Lung (tissue), 11 donors: ENCODE measurements at regions not wholly inside any gene's neighbourhood (a gene's known extent, or its start where the extent isn't known, plus 50 kb on each side); places are given as distances from the start of the nearest gene placed in this dataset.

Source experiments
- ATAC-seq: fragments of 200-7000 bp; cut with Tn5 transposase; one replicate; pipeline ENCODE4 v1.9.1; 2020; ENCODE audit warnings: moderate number of reproducible peaks; ENCODE audit not compliant: insufficient read depth, low FRiP score
- DNase-seq, 3 donors: peaks; one replicate each; pipeline ENCODE4 v3.0.0-alpha.2; 2013 to 2017
- H3K27ac ChIP-seq, 2 donors: one replicate each; pipeline ENCODE4 v1.5.1; 2013; ENCODE audit warnings: mild to moderate bottlenecking in 2 of 2, moderate library complexity in 2 of 2, control low read depth in 1 of 2, inconsistent platforms in 1 of 2, low read depth in 1 of 2, low read length in 1 of 2
- H3K27me3 ChIP-seq, 3 donors: one replicate each; pipeline ENCODE4 v1.5.1; 2013; ENCODE audit warnings: low read length in 2 of 3; ENCODE audit not compliant: control insufficient read depth in 3 of 3, insufficient read depth in 3 of 3
- H3K36me3 ChIP-seq, 4 donors: one replicate each; pipeline ENCODE4 v1.5.1; 2013; ENCODE audit warnings: low read length in 4 of 4, mild to moderate bottlenecking in 1 of 4, moderate library complexity in 1 of 4; ENCODE audit not compliant: control insufficient read depth in 4 of 4, insufficient read depth in 4 of 4
- H3K4me1 ChIP-seq, 5 donors: one replicate each; pipeline ENCODE4 v1.5.1; 2013; ENCODE audit warnings: low read length in 5 of 5, mild to moderate bottlenecking in 2 of 5, moderate library complexity in 1 of 5; ENCODE audit not compliant: control insufficient read depth in 5 of 5, insufficient read depth in 5 of 5
- H3K4me3 ChIP-seq: one replicate; pipeline ENCODE4 v1.5.1; 2013; ENCODE audit warnings: mild to moderate bottlenecking, control low read depth, moderate library complexity
- H3K9ac ChIP-seq, 2 donors: one replicate each; pipeline ENCODE4 v1.5.1; 2013; ENCODE audit warnings: low read length in 2 of 2, control low read depth in 1 of 2; ENCODE audit not compliant: insufficient read depth in 1 of 2
- H3K9me3 ChIP-seq, 4 donors: one replicate each; pipeline ENCODE4 v1.5.1; 2013; ENCODE audit warnings: low read length in 3 of 4, mild to moderate bottlenecking in 1 of 4, moderate library complexity in 1 of 4; ENCODE audit not compliant: control insufficient read depth in 4 of 4, insufficient read depth in 3 of 4
- CTCF ChIP-seq: IDR thresholded peaks from 2 replicates; pipeline ENCODE4 v1.5.1; 2012; ENCODE audit warnings: mild to moderate bottlenecking; ENCODE audit errors: control extremely low read depth, extremely low read depth
- WGBS, 2 donors: extraction: QIAGEN DNeasy Blood & Tissue Kit; methylation state at CpG; one replicate each; pipeline ENCODE4 v1.1.7; 2013; 5-methylcytosine and 5-hydroxymethylcytosine counted together
- donor health status: control.
- donor health status: control.
- donor health status: Bipolar disorder and iron deficiency.
- donor health status: healthy.
- donor health status: DM: yes; HTN: yes; CAD: no.

- Histone ChIP-seq H3K4me3 (no peak overlapping the region), H3K4me1 (peaks cover 0 to 15% (median 0%) of the 10 kb centered on the region in 5 donors), H3K36me3 (no peaks in the 10 kb centered on the region), H3K27ac (no peak overlapping the region), H3K27me3 (peaks cover 0 to 13% (median 2%) of the 10 kb centered on the region in 3 donors), H3K9me3 (no peaks in the 10 kb centered on the region), H3K9ac (no peak overlapping the region)
- TF ChIP-seq CTCF = no peak
- 82 to 89% methylated on average over 10 of the region's 10 CpGs for WGBS, 2 donors
- ATAC-seq = no peak
- DNase-seq = no peak
These were observed 1500.4 kb downstream of the TBC1D22A start for GRCh38 chr22:48262596-48263430.

DNA sequence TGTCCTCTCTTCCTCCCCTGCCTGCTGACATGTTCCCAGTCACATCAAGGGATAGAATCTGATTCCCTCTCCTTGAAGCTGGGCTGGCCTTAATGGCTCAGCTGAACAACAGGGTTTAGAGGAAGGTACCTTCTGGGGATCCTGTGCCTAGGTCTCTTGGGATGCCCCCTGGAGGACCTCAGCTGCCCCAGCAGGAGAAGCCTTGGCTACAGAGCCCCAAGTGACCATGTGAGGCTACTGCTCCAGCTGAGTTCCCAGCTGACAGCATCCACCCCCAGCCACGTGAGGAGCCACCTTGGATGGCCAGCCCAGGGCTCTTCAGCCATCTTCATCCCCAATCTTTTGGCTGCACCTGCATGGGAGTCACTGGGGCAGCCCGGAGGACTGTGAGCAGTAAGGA is 1499.3 kb downstream of the TBC1D22A start:
- H3K36me3 ChIP-seq = no peaks in the 10 kb centered on the region
- 88 to 97% methylated on average over 2 of the region's 2 CpGs for WGBS, 2 donors
- TF ChIP-seq CTCF = no peak

GRCh38 chr22:48261048-48261621 is 1498.7 kb downstream of the TBC1D22A start:
- ATAC-seq (no peak), DNase-seq (no peak)
- peaks cover 0 to 6% (median 2%) of the 10 kb centered on the region in 3 donors for H3K27me3 ChIP-seq
- no peak for TF ChIP-seq CTCF
- no peak overlapping the region for H3K9ac ChIP-seq
- peaks cover 0 to 4% (median 0%) of the 10 kb centered on the region in 4 donors for H3K9me3 ChIP-seq
- no peaks in the 10 kb centered on the region for H3K36me3 ChIP-seq
- 93 to 95% methylated on average over 12 of the region's 12 CpGs for WGBS, 2 donors
- H3K4me1 ChIP-seq = peaks cover 0 to 18% (median 0%) of the 10 kb centered on the region in 5 donors
- H3K27ac ChIP-seq = no peak overlapping the region
- H3K4me3 ChIP-seq = no peak overlapping the region

More for the DNA sequence above, 1499.3 kb downstream of the TBC1D22A start:
- Histone ChIP-seq H3K4me3 (no peak overlapping the region), H3K27ac (no peak overlapping the region), H3K9ac (no peak overlapping the region), H3K27me3 (peaks cover 0 to 5% (median 2%) of the 10 kb centered on the region in 3 donors), H3K9me3 (peaks cover 0 to 4% (median 0%) of the 10 kb centered on the region in 4 donors), H3K4me1 (peaks cover 0 to 18% (median 0%) of the 10 kb centered on the region in 5 donors)
- ATAC-seq (no peak), DNase-seq (no peak)
